ENCODE measurements at regions not wholly inside any gene's neighbourhood (a gene's known extent, or its start where the extent isn't known, plus 50 kb on each side); places are given as distances from the start of the nearest gene placed in this dataset.

- Mint-ChIP-seq H3K9me3 (peaks cover 19% of the 10 kb centered on the region), H3K4me3 (no peak overlapping the region), H3K36me3 (peaks cover 4% of the 10 kb centered on the region), H3K4me1 (peaks cover 32% of the 10 kb centered on the region), H3K27ac (peak overlapping the region; percentile 20), H3K27me3 (ENCODE audit: low read depth) (no peaks in the 10 kb centered on the region)
- TF ChIP-seq, protein P1, sequence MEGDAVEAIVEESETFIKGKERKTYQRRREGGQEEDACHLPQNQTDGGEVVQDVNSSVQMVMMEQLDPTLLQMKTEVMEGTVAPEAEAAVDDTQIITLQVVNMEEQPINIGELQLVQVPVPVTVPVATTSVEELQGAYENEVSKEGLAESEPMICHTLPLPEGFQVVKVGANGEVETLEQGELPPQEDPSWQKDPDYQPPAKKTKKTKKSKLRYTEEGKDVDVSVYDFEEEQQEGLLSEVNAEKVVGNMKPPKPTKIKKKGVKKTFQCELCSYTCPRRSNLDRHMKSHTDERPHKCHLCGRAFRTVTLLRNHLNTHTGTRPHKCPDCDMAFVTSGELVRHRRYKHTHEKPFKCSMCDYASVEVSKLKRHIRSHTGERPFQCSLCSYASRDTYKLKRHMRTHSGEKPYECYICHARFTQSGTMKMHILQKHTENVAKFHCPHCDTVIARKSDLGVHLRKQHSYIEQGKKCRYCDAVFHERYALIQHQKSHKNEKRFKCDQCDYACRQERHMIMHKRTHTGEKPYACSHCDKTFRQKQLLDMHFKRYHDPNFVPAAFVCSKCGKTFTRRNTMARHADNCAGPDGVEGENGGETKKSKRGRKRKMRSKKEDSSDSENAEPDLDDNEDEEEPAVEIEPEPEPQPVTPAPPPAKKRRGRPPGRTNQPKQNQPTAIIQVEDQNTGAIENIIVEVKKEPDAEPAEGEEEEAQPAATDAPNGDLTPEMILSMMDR (IDR thresholded peaks at IDR 0.05; ENCODE audit: unreplicated experiment): no peak
- no peak for DNase-seq (ENCODE audit: low spot score in 2 of 2, unreplicated experiment in 2 of 2)
Observed at GRCh38 chr10:29925771-29926692, 133.4 kb downstream of the JCAD start.

DNA sequence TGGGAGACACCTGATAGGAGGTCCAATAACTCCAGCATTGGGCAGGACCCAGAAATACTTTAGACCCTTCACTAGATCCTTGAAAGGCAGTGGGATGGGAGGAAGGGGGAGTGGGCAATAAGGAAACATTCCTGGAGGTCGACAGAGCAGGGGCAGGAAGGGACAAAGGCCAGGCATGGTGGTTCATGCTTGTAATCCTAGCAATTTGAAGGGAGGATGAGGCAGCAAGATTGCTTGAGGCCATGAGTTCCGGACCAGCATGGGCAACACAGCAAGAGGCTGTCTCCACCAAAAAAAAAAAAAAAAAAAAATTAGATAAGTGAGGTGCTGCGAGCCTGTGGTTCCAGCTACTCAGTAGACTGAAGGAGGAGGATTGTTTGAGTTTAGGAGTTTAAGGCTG lies 134.9 kb downstream of the JCAD start:
- Mint-ChIP-seq H3K9me3 (peaks cover 9% of the 10 kb centered on the region), H3K36me3 (peaks cover 4% of the 10 kb centered on the region), H3K27ac (no peak overlapping the region), H3K27me3 (ENCODE audit: low read depth) (no peaks in the 10 kb centered on the region), H3K4me3 (no peak overlapping the region), H3K4me1 (peaks cover 43% of the 10 kb centered on the region)
- TF ChIP-seq, protein P1 (IDR thresholded peaks at IDR 0.05; ENCODE audit: unreplicated experiment): no peak
- DNase-seq (ENCODE audit: low spot score in 2 of 2, unreplicated experiment in 2 of 2): no peak

DNA sequence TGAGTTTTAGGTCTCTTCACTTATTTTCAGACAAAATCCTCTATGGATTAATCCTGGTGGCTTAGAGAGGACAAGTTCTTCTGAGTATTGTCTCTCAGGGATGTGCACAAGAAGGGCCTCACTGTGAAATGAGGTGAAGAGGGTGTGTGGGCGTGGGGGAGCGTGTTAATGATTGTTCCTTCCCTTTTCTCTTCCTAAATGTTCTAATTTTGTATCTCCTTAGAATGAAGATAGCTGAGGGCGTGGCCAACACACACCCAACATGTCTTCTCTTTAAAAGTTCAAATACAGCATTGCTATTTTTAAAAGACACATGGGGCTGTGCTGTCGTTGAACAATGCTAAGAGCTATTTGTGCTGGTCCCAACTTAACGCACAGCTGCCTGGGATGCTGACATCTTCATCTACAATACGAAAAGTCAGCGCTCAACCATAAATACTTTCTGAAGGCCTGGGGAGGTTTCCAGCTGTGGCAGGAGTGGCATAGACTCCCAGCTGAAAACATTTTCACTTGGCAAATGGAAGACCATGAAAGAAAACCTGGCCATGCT lies 135.9 kb downstream of the JCAD start:
- H3K4me1 Mint-ChIP-seq: peaks cover 43% of the 10 kb centered on the region
- no peaks in the 10 kb centered on the region for H3K27me3 Mint-ChIP-seq (ENCODE audit: low read depth)
- no peak for DNase-seq (ENCODE audit: low spot score in 2 of 2, unreplicated experiment in 2 of 2)
- TF ChIP-seq, protein P1 (IDR thresholded peaks at IDR 0.05; ENCODE audit: unreplicated experiment): no peak
- no peak overlapping the region for H3K4me3 Mint-ChIP-seq
- H3K27ac Mint-ChIP-seq: peak overlapping the region; percentile 89
- H3K36me3 Mint-ChIP-seq: no peaks in the 10 kb centered on the region
- peaks cover under 1% of the 10 kb centered on the region for H3K9me3 Mint-ChIP-seq

GRCh38 chr10:29922892-29923291 lies 136.5 kb downstream of the JCAD start:
- no peaks in the 10 kb centered on the region for H3K36me3 Mint-ChIP-seq
- H3K27ac Mint-ChIP-seq: peak overlapping the region; percentile 89
- DNase-seq (ENCODE audit: low spot score in 2 of 2, unreplicated experiment in 2 of 2): no peak
- no peak overlapping the region for H3K4me3 Mint-ChIP-seq
- TF ChIP-seq, protein P1 (IDR thresholded peaks at IDR 0.05; ENCODE audit: unreplicated experiment): no peak
- peaks cover 43% of the 10 kb centered on the region for H3K4me1 Mint-ChIP-seq
- no peaks in the 10 kb centered on the region for H3K27me3 Mint-ChIP-seq (ENCODE audit: low read depth)
- no peaks in the 10 kb centered on the region for H3K9me3 Mint-ChIP-seq

DNA sequence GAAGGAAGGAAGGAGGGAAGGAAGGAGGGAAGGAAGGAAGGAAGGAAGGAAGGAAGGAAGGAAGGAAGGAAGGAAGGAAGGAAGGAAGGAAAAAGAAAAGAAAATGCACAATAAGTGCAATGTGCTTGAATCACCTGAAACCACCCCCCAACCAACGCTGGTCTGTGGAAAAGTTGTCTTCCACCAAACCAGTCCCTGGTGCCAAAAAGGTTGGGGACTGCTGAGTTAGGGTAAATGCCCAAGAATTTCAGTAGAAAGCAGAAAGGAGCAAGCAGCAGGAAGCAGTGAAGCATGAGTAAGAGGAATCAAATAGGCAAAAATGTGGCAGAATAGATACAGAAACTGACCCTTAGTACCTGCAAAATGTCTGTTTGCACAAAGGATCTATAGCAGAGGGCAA lies 137.2 kb downstream of the JCAD start:
- Mint-ChIP-seq H3K27me3 (ENCODE audit: low read depth) (no peaks in the 10 kb centered on the region), H3K9me3 (no peaks in the 10 kb centered on the region), H3K36me3 (no peaks in the 10 kb centered on the region), H3K4me1 (peaks cover 44% of the 10 kb centered on the region), H3K27ac (peak overlapping the region; percentile 15), H3K4me3 (no peak overlapping the region)
- TF ChIP-seq, protein P1 (IDR thresholded peaks at IDR 0.05; ENCODE audit: unreplicated experiment): no peak
- no peak for DNase-seq (ENCODE audit: low spot score in 2 of 2, unreplicated experiment in 2 of 2)

Data from mesothelial cell of epicardium (in vitro differentiated cells).